SW480 (cell line): ENCODE measurements at regions not wholly inside any gene's neighbourhood (a gene's known extent, or its start where the extent isn't known, plus 50 kb on each side); places are given as distances from the start of the nearest gene placed in this dataset.
"Not testable (repeated sequence)": the region's sequence is repeated elsewhere in the genome, so short reads cannot be mapped to it uniquely, and the experiment has no call there.

ENCODE experiments used
- DNase-seq: peaks from one replicate; pipeline ENCODE4 v3.0.0-alpha.2; 2016; ENCODE audit warnings: low spot score

DNA sequence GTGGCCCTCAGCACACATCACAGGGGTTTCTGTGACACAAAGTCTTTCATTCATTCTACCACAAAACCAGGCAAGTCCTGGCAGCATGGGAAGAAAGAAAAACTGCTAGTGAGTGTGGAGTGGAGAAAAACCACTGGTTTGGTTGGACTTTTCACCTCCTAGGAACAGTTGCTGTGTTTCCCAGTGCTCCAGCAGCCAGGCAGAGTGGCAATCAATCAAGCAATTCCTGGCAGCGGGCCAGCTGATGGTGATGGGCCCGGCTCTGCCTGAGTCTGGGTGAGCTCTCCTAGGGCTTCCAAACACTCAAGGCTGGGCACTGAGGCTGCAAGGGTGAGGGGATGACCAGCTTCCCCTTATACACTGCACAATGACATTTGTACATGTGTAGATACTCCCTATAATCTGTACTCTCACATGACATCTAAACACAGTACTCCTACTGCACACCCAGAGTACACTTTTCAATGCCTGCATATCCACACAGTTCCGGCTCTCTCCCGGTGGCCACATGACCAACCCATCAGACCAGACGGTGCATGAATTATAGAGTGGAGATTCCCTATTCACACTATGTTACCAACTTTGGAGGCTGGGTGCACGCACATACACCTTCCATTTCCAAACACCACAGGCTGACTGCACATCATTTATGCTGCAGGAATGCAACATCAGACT lies 156.6 kb downstream of the UNC5CL start:
- no peak for DNase-seq

DNA sequence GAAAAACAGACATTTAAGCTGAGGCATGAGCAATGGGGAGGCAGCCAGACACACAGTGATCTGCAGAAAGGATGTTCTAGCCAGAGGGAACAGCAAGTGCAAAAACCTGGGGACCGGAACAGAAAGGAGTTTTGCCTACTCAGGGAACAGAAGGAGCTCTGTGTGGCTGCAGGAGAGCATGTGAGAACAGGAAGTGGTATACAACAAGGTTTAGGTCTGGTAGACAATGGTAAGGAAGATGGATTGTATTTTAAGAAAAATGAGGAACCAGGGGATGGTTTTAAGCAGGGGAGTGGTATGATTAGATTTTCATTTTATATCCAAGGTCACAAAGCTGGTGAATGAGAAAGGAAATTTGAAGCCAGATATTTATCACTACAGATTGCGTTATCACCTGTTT lies 157.5 kb downstream of the UNC5CL start:
- DNase-seq = no peak

DNA sequence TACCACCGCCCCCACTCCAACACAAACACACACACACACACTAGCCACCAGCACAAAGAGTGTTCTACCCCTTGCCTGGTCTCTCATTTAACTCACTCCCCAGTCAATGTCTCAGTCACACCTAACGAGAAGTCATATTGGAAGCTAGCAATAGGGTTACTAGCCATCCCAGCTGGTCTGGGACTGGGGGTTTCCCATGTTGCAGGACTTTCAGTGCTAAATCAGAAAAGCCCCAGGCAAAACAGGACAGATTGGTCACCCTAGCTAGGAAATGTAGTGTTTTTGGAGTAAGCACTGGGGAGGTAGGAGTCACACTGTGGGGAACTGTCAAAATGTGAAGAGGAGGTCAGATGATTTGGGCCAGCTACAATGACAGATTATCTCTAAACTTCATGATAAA lies 158.1 kb downstream of the UNC5CL start:
- no peak for DNase-seq

DNA sequence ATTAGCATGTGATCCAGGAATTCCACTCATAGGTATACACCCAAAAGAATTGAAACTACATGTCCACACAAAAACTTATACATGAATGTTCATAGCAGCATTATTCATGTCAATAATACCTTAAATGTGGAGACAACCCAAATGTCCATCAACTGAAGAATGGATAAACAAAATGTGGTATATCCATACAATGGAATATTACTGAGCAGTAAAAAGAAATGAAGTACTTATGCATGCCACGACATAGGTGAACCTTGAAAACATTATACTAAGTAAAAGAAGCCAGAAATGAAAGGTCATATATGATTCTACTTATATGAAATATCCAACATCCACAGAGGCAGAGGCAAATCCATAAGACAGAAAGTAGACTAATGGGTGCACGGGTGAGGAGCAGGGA lies 159.9 kb downstream of the UNC5CL start:
- DNase-seq = no peak

DNA sequence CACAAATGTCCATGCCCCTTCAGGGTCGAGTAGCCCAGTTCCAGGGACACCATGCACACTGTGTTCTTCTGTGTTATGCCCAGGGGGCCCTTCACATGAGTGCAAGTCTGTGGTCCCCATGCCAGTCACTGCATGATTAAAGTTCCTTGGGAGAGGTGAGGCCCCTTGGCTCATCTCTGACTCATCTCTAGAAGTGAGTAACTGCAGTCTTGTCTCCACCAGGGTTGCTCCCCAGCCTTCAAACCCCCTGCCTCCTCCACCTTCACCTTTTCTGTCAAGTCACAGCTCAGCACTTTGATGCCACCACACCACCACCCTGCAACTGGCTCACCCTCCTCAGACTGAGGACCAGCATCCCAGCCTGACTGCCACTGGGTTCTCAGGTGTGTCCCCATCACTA lies 161.7 kb downstream of the UNC5CL start:
- DNase-seq = no peak

DNA sequence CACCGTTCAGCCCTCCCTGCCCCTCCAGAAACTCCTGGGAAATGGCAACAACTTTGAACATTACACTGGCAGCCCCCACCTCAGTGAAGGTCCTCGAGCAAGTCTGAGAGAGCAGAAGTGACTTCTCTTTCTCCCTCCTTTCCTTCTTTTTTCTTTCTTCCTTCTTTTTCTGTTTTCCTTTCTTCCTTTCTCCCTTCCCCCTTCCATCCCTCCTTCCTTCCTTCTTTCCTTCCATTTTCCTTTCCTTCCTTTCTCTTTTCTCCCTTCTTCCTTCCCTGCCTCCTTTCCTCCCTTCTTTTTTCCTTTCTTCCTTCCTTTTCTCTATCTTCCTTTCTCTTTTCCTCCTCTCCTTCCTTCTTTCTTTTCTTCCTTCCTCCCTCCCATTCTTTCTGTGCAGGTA lies 162.7 kb downstream of the UNC5CL start:
- no peak for DNase-seq

DNA sequence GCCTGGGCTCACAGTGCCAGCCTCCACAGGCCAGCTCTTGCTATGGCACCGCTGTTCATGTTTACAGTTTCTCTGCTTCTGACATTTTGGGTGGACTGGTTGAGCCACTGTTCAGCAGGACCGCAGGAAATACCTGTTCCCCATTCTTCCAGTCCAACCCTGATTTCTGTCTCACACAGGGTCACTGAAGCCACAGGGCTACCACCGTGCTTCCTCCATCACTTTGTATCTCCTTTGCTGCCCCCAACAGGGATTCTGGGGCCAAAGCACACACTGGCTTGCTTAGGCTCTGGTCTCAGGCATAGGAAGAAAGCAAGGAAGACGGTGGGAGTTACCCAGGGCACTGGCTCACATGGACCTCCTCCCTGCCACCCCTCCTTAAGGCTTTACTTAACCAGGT lies 164.5 kb downstream of the UNC5CL start:
- peak; percentile 13 for DNase-seq

DNA sequence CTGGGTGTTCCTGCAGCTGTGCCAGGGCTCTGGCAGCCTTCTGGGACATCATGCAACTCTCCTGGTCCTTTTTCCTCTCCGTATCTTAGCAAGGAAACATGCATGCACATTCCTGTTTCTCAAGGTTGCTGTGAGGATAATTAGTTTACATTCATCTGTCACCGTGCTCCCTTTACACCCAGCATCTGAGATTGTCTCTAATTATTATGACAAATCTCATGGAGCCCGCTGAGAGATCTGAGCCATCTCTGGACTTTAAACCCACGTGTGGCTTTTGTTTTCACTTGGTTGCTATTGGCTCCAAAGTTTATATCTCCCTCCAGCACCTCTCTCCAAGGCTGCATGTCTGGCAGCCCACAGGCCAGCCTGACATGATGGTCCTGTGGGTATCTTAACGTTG lies 167.6 kb downstream of the UNC5CL start:
- DNase-seq = no peak

DNA sequence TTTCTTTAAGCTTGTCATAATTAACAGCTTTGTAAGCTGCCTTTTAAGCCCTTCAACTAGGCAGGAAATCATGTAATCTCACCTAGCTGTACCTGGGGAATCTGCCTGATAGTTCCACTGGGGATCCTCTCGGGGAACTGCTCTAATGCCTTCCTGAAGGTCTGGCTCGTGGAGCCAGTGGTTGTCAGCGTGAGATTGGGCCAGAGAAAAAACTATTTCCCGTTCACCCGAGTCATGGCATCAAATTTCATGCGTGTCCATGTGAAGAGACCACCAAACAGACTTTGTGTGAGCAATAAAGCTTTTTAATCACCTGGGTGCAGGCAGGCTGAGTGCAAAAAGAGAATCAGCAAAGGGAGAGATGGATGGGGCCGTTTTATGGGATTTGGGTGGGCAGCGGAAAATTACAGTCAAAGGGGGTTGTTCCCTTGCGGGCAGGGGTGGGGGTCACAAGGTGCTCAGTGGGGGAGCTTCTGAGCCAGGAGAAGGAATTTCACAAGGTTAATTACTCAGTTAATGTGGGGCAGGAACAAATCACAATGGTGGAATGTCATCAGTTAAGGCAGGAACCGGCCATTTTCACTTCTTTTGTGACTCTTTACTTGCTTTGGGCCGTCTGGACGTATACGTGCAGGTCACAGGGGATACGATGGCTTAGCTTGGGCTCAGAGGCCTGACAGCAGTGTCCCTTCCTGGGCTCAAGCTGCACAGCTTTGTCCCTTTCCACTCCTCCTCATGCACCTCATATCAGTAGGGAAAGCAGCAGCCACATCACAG lies 170.7 kb downstream of the UNC5CL start:
- DNase-seq = not testable (repeated sequence)

DNA sequence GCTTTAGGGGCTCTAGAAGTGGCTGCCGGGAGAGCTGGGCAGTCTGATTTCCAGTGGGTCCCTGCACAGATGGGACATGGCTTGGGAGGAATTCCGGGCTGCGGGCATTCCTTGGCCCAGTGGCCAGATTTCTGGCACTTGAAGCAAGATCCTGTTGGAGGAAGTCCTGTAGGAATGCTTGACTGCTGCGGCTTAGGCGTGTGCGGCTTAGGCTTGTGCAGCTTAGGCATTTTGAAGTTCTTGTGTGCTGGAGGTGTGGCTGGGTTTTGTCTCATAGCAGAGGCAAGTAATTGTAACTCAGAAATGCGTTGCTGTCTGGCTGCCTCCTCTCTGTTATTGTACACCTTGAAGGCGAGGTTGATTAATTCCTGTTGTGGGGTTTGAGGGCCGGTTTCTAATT lies 171.5 kb downstream of the UNC5CL start:
- not testable (repeated sequence) for DNase-seq

DNA sequence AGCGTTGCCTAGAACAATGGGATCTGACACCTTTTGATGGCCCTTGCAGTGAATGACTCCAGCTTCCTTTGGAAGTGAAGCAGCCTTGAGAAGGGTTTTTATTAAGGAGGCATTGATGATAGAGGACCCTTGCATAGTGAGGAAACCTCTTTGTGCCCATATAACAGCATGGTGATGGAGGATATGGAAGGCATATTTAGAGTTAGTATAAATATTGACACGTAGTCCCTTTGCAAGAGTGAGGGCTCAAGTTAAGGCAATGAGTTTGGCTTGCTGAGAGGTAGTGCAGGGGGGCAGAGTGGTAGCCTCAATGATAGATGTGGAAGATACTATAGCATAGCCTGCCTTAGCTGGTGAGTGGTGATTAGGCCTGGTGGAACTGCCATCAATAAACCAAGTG lies 173.8 kb downstream of the UNC5CL start:
- DNase-seq = not testable (repeated sequence)

DNA sequence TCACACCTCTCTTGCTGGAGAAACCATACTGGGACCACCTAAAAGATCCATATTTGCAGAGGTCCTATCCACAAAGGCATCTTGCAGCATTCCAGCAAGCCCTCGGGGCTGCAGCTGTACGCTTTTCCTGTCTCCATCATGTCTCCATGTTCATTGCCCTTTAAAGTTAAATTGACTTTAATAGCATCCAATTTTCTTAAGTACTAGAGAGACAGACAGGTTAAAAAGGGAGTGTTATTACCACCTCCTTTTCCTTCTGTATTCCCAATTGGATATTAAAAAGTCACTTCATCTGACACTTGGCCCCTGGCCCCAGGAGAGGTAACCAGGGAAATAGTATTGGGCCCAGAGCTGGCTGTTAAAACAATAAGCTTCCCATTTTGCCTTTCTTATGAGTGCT lies 178.6 kb downstream of the UNC5CL start:
- no peak for DNase-seq

DNA sequence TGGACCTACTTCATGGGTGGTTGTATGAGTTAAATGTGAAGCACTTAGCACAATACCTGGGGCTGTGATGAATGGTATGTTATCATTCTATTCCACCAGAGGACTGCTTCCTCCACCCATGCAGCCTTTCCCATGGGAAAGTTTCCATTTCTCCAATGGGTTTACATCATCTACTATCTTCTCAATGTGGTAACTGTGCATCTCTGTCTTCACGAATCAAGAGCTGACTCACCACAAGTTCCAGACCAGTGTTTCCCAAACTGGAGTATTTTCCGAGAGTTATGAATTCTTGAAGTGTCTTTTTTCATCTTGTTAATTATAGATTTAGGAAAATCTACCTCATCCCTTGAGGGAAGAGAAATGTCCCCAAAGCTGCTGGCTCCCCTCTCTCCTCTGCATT lies 182.8 kb downstream of the UNC5CL start:
- no peak for DNase-seq

DNA sequence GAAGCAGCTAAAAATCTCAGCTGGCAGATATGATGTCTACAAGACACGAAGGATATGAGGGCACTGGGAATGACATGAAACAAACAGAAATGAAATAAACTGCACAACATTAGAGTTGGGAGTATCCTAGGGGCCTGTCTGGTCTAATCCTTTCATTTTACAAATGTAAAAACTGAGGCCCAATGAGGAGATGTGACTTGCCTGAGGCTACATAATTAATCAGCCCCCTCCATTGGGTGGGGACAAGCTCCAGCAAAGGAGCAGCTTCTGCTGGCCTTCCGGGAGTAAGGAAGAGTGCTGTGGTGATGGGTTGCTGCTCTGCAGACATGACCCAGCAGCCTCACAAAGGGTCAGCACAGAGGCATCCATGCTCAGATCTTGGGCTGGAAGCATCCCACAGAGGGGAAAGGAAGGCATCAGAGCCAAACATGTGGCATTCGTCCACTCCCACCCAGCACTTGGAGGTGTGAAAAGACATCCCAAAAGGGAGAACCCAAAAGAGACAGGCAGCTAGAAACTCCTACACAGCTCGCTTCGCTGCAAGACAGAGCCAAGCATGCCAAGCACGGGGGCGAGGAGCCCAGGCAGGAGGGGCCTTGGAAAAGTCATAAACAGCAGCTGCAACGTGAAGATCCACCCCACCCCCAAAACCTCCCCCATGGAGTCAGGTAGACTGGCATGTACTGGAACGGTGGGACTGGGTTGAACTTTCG lies 183.7 kb downstream of the UNC5CL start:
- no peak for DNase-seq

DNA sequence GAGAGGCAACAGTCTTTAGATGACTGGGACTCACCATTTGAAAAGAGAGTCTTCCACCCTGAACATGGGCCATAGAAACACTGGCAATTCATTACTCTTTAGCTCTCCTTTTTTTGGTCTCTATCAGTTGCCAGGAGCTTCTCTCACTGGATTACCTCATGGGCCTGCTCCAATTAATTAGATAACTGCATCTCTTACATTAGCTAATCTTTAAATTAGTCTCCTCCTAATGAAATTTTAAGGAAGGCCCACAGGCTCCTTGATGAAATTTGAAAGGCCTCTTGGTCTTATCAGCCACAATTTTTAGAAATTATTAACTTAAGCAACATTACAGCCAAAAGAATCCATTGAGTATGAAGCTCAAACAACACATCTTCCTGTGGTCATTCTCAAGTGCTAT lies 184.4 kb downstream of the UNC5CL start:
- no peak for DNase-seq

DNA sequence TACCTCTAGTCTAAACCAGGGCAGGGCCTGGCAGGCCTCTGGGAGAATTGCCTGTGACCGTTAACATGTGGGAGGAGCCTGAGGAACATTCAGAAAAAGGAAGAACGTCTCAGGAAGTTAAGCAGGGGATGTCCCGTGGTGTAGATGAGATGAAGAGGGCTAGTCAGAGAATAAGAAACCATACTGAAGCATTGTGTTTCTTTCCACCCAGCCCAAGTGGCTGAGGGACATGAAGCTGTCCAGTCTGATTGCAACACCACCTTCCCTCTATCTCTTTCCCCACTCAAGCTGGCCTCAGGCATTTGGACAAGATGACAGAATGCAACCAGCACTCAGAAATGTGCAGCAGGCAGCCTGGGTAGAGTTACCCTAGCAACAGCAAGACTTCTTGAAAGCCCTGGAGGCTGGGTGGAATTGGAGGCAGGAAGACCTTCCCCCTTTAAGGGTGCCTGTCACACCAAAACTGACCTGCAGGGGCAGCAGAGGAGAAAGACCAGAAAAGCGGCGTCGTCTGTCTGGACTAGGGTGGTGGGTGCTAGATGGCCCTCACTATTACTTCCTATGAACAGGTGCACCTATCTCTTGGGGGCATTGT lies 186.1 kb downstream of the UNC5CL start:
- DNase-seq = no peak

DNA sequence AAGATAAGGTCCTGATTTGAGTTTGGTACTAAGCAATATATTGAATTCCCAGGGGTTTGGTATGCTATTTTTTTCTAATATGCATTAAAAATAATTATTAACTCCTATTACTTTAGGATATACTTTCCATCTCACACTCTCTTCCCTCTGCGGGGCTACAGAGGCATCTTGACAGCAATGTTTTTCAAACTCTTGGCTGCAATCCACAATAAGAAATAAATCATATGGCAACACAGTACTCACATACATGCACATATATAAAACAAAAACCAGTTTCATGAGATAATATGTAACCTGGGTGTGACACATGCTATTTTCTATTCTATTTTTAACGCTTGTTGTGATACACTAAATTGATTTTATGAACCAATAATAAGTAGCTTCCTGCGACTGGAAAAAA lies 189.5 kb downstream of the UNC5CL start:
- DNase-seq = no peak

DNA sequence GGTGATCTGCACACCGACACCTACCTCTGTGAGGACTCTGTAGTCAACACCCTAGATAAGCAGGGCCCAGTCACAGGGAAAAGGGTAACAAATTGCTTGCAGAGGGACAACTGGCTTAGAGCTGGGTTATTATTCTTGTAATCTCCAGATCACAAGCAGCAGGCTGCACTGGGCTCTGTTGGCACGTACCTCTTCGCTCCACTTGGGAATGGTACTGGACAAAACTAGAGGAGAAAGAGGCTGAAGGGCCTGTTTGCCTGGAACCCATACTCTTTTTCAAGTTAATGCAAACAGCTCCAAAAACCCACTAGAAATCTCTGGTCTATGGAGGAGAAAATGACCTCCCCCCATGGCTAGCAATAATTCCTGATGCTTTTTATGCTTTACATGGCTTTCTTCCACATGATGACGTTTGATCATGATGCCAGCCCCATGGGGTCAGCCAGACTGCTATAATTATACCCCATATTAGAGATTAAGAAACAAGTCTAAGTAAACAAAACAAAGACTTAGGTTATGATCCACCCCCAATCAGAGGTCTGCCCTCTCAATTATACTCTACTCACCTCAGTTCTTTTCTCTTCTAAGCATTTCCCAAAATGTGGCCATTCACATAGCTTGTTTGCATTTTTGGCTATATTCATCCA lies 190.0 kb downstream of the UNC5CL start:
- no peak for DNase-seq

DNA sequence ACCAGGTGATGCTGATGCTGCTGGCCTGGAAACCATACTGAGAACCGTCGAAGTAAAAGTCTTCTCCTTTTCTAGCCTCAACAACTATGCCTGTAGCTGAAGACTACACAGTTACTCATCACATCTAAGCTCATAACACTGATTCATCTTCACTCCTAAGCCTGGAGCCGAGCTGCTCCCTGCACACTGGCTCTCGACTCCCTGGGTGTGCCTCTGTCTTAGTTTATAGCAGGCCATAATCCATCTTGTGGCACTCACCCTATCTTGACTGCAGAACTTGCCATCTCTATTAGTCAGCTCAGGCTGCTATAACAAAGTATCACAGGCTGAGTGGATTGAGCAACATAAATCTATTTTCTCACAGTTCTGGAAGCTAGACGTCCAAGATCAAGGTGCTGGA lies 191.0 kb downstream of the UNC5CL start:
- no peak for DNase-seq

DNA sequence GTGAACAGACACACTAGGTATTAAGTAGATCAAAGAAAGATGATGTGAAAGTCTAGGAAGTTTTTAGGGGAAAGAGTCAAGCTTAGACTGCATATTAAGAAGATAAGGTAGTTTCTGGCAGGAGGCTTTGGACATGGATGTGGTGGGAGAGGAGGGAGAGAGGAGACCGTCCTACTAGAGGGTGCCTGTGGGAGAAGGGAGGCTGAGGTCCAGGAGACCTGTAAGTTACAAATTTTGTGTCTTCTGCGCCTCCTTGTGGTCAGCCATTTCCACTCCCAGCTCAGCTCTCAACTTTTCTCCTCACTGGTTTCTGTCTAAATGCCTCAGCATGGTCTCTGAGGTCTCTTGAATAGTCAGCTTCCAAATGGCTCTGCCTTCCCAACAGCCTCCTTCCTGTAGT lies 193.5 kb downstream of the UNC5CL start:
- peak; percentile 26 for DNase-seq

DNA sequence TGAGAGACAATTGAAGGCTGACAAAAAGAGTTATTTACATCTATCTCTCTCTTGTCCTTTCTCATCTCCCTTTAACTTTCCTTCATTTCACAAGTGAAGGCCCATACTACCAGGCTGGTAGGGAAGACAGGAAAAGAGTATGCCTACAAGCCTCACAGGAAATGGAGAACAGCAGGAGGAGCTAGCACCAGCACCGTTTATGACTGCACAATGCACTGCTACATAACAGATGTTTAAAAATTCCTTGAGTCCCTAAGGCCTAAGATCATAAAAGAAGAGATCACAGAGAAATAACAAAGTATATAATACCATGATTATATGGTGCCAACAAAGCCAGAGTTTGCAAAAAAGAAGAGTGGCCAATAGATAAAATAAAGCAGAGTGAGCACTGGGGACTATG lies 194.8 kb downstream of the UNC5CL start:
- no peak for DNase-seq

DNA sequence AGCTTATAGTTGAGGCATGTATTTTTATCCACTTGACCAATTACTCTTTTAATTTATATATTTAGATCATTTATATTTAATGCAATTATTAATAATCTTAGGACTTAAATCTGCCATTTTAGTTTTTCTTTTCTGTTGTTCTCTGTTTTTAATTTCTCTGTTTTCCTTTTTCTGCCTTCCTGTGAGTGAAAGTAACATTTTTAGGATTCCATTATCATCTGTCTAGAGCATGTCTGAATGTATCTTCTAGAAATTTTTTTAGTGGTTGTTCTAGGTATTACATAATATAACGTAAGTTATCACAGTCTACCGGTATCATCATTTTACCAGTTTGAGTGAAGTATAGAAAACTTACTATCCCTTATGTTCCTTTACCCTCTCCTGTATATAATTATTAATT lies 197.3 kb downstream of the UNC5CL start:
- no peak for DNase-seq
